ENCODE measurements at regions not wholly inside any gene's neighbourhood (a gene's known extent, or its start where the extent isn't known, plus 50 kb on each side); places are given as distances from the start of the nearest gene placed in this dataset.

DNA sequence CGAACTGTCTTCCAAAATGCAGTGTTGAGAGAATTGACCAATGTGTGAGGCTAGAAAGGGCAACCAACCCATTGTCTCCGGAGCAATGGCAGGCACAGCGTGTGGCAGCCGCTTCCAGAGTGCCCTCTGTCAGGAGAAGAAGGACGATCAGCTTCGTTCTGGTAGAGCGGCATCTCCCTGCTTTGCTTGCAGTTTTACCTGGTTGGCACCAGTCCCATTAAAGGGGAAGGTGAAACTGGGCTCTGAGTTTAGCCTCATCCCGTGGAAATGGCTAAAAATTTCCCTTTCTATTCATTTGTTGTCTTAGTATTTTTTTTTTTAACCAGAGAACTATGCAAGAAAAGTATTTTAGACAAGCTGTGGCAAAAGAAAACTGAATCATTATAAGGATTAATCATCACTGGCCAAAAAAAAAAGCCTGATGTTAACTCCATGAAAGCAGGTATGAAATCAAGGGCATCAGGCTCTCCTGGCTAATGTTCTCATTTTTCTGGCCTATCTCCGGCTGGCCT is 81.5 kb upstream of the SLC7A1 start:
- Histone ChIP-seq H3K27me3 (ENCODE audit: insufficient read depth, low read length) (no peaks in the 10 kb centered on the region), H3K9me3 (ENCODE audit: control insufficient read depth, low read depth, low read length) (no peaks in the 10 kb centered on the region), H2BK5ac (ENCODE audit: insufficient read length, low read length) (no peak overlapping the region), H3K4me2 (ENCODE audit: insufficient read depth, insufficient read length, low read length) (no peak overlapping the region), H3K56ac (ENCODE audit: insufficient read length, low read depth, low read length) (no peak overlapping the region), H4K8ac (replicated peaks; ENCODE audit: insufficient read length, low read depth, low read length) (no peak overlapping the region), H4K91ac (ENCODE audit: insufficient read length, low read depth, low read length) (no peak overlapping the region), H2BK15ac (ENCODE audit: low read depth, low read length) (no peak overlapping the region), H4K20me1 (ENCODE audit: control insufficient read depth, insufficient read depth, insufficient read length) (no peaks in the 10 kb centered on the region), H2BK120ac (ENCODE audit: low read depth, low read length, poor library complexity, severe bottlenecking) (no peak overlapping the region), H3K79me2 (ENCODE audit: insufficient read depth, low read length) (no peaks in the 10 kb centered on the region), H3K4me1 (ENCODE audit: insufficient read depth, low read length) (peaks cover 4% of the 10 kb centered on the region; the same call in 1 of the 2 replicates), H2BK20ac (ENCODE audit: low read depth, low read length, poor library complexity, severe bottlenecking) (no peak overlapping the region), H3K18ac (ENCODE audit: insufficient read length, low read depth, low read length) (no peak overlapping the region), H3K23me2 (ENCODE audit: insufficient read length, low read depth, low read length, poor library complexity, severe bottlenecking) (no peaks in the 10 kb centered on the region), H3K79me1 (ENCODE audit: insufficient read depth, low read depth, low read length, poor library complexity, severe bottlenecking) (no peaks in the 10 kb centered on the region), H3K14ac (ENCODE audit: insufficient read depth, low read length) (no peak overlapping the region), H3K23ac (ENCODE audit: insufficient read length, low read depth, low read length) (no peak overlapping the region), H4K5ac (ENCODE audit: insufficient read length, low read depth, low read length) (no peak overlapping the region), H2AFZ (ENCODE audit: low read length) (no peak overlapping the region), H3K27ac (ENCODE audit: insufficient read length, low read depth, low read length) (no peak overlapping the region), H2BK12ac (ENCODE audit: insufficient read length, low read depth, low read length) (no peak overlapping the region), H3T11ph (ENCODE audit: low read length) (no peak overlapping the region), H3K9ac (ENCODE audit: extremely low read depth, insufficient read length, low read length) (no peak overlapping the region), H3K4ac (ENCODE audit: low read depth, low read length) (no peak overlapping the region), H2AK5ac (ENCODE audit: insufficient read length, low read length) (no peak overlapping the region)
- peaks cover 0 to 4% of the 10 kb centered on the region in 2 experiments; a peak in 1 of 4 replicates for H3K4me1 Mint-ChIP-seq
- TF ChIP-seq CTCF (conservative IDR thresholded peaks at IDR 0.05), result no peak
- no peak overlapping the region for H3K4me3 Mint-ChIP-seq
- H3K36me3 Mint-ChIP-seq (ENCODE audit: insufficient read depth in 1 of 3, low read depth in 3 of 3), result no peaks in the 10 kb centered on the region
- WGBS (ENCODE audit: extremely low coverage, insufficient read length, low lambda C conversion rate), result no CpG with 5 or more reads among the region's 9 CpGs
- no peaks in the 10 kb centered on the region; a peak in 1 of 5 replicates for H3K9me3 Mint-ChIP-seq
- no peak overlapping the region for H3K27ac Mint-ChIP-seq
- no peaks in the 10 kb centered on the region for H3K27me3 Mint-ChIP-seq (ENCODE audit: low read depth)
- no peak for DNase-seq

Data from H9 (cell line).